ENCODE measurements at regions not wholly inside any gene's neighbourhood (a gene's known extent, or its start where the extent isn't known, plus 50 kb on each side); places are given as distances from the start of the nearest gene placed in this dataset.

DNA sequence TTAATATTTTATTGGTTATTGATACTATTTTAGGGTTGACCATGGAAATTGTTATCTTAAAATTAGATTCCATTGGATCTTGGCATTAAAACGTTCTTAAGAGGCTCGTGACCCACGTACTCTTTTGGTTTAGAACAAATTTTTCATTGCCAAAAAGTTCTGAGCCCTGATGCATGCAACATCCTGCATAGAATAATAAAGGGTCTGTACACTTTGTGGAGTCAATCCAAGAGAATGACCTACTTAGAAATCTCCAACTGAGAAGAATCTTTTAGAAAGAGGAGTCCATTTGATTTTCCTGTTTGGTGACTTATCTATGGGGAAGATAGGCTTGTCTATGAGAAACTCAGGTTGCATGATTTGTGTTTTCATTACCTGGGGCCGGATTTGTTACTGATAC lies 404.2 kb upstream of the RGMA start:
- no peak for TF ChIP-seq EZH2 (IDR thresholded peaks at IDR 0.05; ENCODE audit: insufficient read depth, poor library complexity, severe bottlenecking)
- no peak for TF ChIP-seq EZH2phosphoT487 (IDR thresholded peaks at IDR 0.05; ENCODE audit: insufficient read depth, low read depth)
